H1 (cell line): ENCODE measurements at regions not wholly inside any gene's neighbourhood (a gene's known extent, or its start where the extent isn't known, plus 50 kb on each side); places are given as distances from the start of the nearest gene placed in this dataset.
A peak's percentile ranks its signal among the peaks of the same experiment; 100 is the strongest.

Source experiments
- CTCF ChIA-PET: fragments of 300-600 bp; sonication (Branson Sonifier 250); formaldehyde crosslinking; loops from one replicate; lab custom pipeline; 2021; ENCODE audit not compliant: partially characterized antibody; lab: Charles Lee
- POLR2A ChIA-PET: fragments of 300-600 bp; sonication (Branson Sonifier 250); formaldehyde crosslinking; loops from one replicate; lab custom pipeline; 2021; ENCODE audit warnings: inconsistent platforms; ENCODE audit not compliant: partially characterized antibody; lab: Charles Lee
- DNase-seq, 2 experiments: peaks; one replicate each; pipeline versions ENCODE4 v3.0.0 to v3.0.0-alpha.2; 2010 to 2022; ENCODE audit warnings: low spot score in 2 of 2, low read depth in 1 of 2, mixed read lengths in 1 of 2
- FAIRE-seq: peaks from 2 replicates; lab custom pipeline; 2011; peaks lifted over from hg19 to GRCh38; lab: Jason Lieb, UNC
- H2AFZ ChIP-seq: 2 replicates; pipeline ENCODE4 v1.8.1; 2012; ENCODE audit warnings: low read length, inconsistent platforms
- H2AK5ac ChIP-seq: 2 replicates; pipeline ENCODE4 v1.6.1; 2013; ENCODE audit warnings: low read depth, low read length
- H2BK120ac ChIP-seq: replicated peaks from 2 replicates; pipeline ENCODE3; 2013; ENCODE audit warnings: low read depth, low read length, inconsistent platforms
- H2BK12ac ChIP-seq: 2 replicates; pipeline ENCODE4 v1.6.1; 2013; ENCODE audit warnings: low read depth, low read length
- H2BK15ac ChIP-seq: 2 replicates; pipeline ENCODE4 v1.6.1; 2013; ENCODE audit warnings: low read length
- H2BK20ac ChIP-seq: 2 replicates; pipeline ENCODE4 v1.6.1; 2013; ENCODE audit warnings: low read length
- H2BK5ac ChIP-seq: 2 replicates; pipeline ENCODE4 v1.6.1; 2013; ENCODE audit warnings: low read depth, low read length
- H3K14ac ChIP-seq: 2 replicates; pipeline ENCODE4 v1.6.1; 2013; ENCODE audit warnings: inconsistent platforms; ENCODE audit not compliant: insufficient read length
- H3K18ac ChIP-seq: 2 replicates; pipeline ENCODE4 v1.6.1; 2013; ENCODE audit warnings: low read length; ENCODE audit errors: extremely low read depth
- H3K23ac ChIP-seq: 2 replicates; pipeline ENCODE4 v1.6.1; 2013; ENCODE audit warnings: inconsistent platforms; ENCODE audit not compliant: insufficient read length
- H3K23me2 ChIP-seq: 2 replicates; pipeline ENCODE4 v1.6.1; 2013; ENCODE audit warnings: low read depth, low read length
- H3K27ac ChIP-seq: 2 replicates; pipeline ENCODE4 v1.6.1; 2011; ENCODE audit warnings: low read depth, low read length, inconsistent platforms
- H3K27me3 ChIP-seq, 4 experiments: replicated peaks in 1 of 4; 1 replicate in 1 of 4; 2 replicates in 3 of 4; pipeline versions ENCODE4 v1.6.1 to v1.8.1; 2011 to 2013; ENCODE audit warnings: low read length in 3 of 4, mild to moderate bottlenecking in 3 of 4, inconsistent platforms in 2 of 4, mixed read lengths in 2 of 4, moderate library complexity in 1 of 4; ENCODE audit not compliant: control insufficient read depth in 3 of 4, insufficient read depth in 3 of 4; ENCODE audit errors: extremely low read depth in 1 of 4
- H3K36me3 ChIP-seq, 4 experiments: 2 replicates each; pipeline versions ENCODE4 v1.6.1 to v1.8.1; 2011 to 2013; ENCODE audit warnings: mild to moderate bottlenecking in 4 of 4, low read length in 3 of 4, moderate library complexity in 2 of 4, control low read depth in 1 of 4, inconsistent platforms in 1 of 4; ENCODE audit not compliant: insufficient read depth in 4 of 4, control insufficient read depth in 2 of 4
- H3K4ac ChIP-seq: replicated peaks from 2 replicates; pipeline ENCODE3; 2013; ENCODE audit warnings: low read length, low read depth, mixed read lengths, inconsistent platforms; ENCODE audit not compliant: insufficient read length
- H3K4me1 ChIP-seq, 4 experiments: replicated peaks in 1 of 4; 1 replicate in 1 of 4; 2 replicates in 3 of 4; pipeline versions ENCODE4 v1.6.1 to v1.8.1; 2011 to 2013; ENCODE audit warnings: low read length in 3 of 4, inconsistent platforms in 2 of 4, mixed read lengths in 1 of 4; ENCODE audit not compliant: insufficient read depth in 4 of 4, control insufficient read depth in 3 of 4
- H3K4me2 ChIP-seq, 2 experiments: 2 replicates each; pipeline versions ENCODE4 v1.6.1 to v1.8.1; 2011 to 2013; ENCODE audit warnings: low read depth in 2 of 2, low read length in 2 of 2, control low read depth in 1 of 2, inconsistent platforms in 1 of 2, mild to moderate bottlenecking in 1 of 2; ENCODE audit not compliant: insufficient read depth in 1 of 2
- H3K4me3 ChIP-seq, 4 experiments: fragments of 200-600, 300-600 bp in 1 of 4; sonication (generic), shearing (Covaris generic), sonication (Bioruptor Twin) in 1 of 4; 2 replicates each; pipeline versions ENCODE4 v1.5.1 to v1.8.1; 2011 to 2016; ENCODE audit warnings: low read length in 4 of 4, low read depth in 3 of 4, control low read depth in 2 of 4, inconsistent platforms in 2 of 4, mild to moderate bottlenecking in 2 of 4, mixed read lengths in 1 of 4, moderate library complexity in 1 of 4; ENCODE audit not compliant: insufficient read depth in 2 of 4; ENCODE audit errors: extremely low read depth in 1 of 4
- H3K56ac ChIP-seq: replicated peaks from 2 replicates; pipeline ENCODE3; 2013; ENCODE audit warnings: low read depth, mild to moderate bottlenecking, mixed read lengths, low read length, inconsistent platforms; ENCODE audit not compliant: insufficient read length
- H3K79me1 ChIP-seq: 2 replicates; pipeline ENCODE4 v1.6.1; 2013; ENCODE audit warnings: low read depth, low read length, control low read depth
- H3K79me2 ChIP-seq, 2 experiments: 2 replicates each; pipeline versions ENCODE4 v1.6.1 to v1.8.1; 2012 to 2013; ENCODE audit warnings: low read length in 2 of 2, mild to moderate bottlenecking in 2 of 2, inconsistent platforms in 1 of 2; ENCODE audit not compliant: insufficient read depth in 2 of 2, control insufficient read depth in 1 of 2
- H3K9ac ChIP-seq, 4 experiments: replicated peaks in 1 of 4; 1 replicate in 1 of 4; 2 replicates in 3 of 4; pipeline versions ENCODE4 v1.6.1 to v1.8.1; 2011 to 2013; ENCODE audit warnings: low read depth in 3 of 4, low read length in 3 of 4, control low read depth in 2 of 4, mild to moderate bottlenecking in 2 of 4, moderate library complexity in 2 of 4, inconsistent platforms in 1 of 4; ENCODE audit errors: extremely low read depth in 1 of 4
- H3K9me3 ChIP-seq, 2 experiments: 2 replicates each; pipeline versions ENCODE4 v1.6.1 to v1.8.1; 2012 to 2013; ENCODE audit warnings: mild to moderate bottlenecking in 2 of 2, moderate library complexity in 2 of 2, control low read depth in 1 of 2, inconsistent platforms in 1 of 2, low read depth in 1 of 2, low read length in 1 of 2, mixed read lengths in 1 of 2; ENCODE audit not compliant: insufficient read depth in 2 of 2
- H4K20me1 ChIP-seq, 2 experiments: replicated peaks in 1 of 2; 2 replicates each; pipeline versions ENCODE3 to v1.8.1; 2011 to 2013; ENCODE audit warnings: inconsistent platforms in 2 of 2, low read length in 2 of 2, mild to moderate bottlenecking in 1 of 2; ENCODE audit not compliant: insufficient read depth in 2 of 2, control insufficient read depth in 1 of 2
- H4K5ac ChIP-seq: 2 replicates; pipeline ENCODE4 v1.6.1; 2013; ENCODE audit warnings: low read length, low read depth, mixed read lengths, inconsistent platforms; ENCODE audit not compliant: insufficient read length
- H4K8ac ChIP-seq: 2 replicates; pipeline ENCODE4 v1.8.0; 2013; ENCODE audit warnings: mild to moderate bottlenecking, moderate library complexity, low read length, inconsistent platforms; ENCODE audit not compliant: insufficient read depth; ENCODE audit errors: extremely low read depth
- H4K91ac ChIP-seq: replicated peaks from 2 replicates; pipeline ENCODE3; 2013; ENCODE audit warnings: low read length, mixed read lengths, inconsistent platforms; ENCODE audit not compliant: insufficient read length
- ASH2L ChIP-seq: fragments of 200-600, 300-600 bp; sonication (generic); IDR thresholded peaks from one replicate; pipeline ENCODE4 v1.7.1; 2017; ENCODE audit warnings: low read length
- CTBP2 ChIP-seq: IDR thresholded peaks from 2 replicates; pipeline ENCODE4 v1.7.0; 2011; ENCODE audit warnings: borderline replicate concordance, mild to moderate bottlenecking, moderate library complexity, mixed read lengths, low read length; ENCODE audit not compliant: insufficient read depth, insufficient read length
- EP300 ChIP-seq, 2 experiments: IDR thresholded peaks; 1 replicate in 1 of 2; 2 replicates in 1 of 2; pipeline ENCODE4 v1.6.1; 2011 to 2012; ENCODE audit warnings: low read depth in 2 of 2, low read length in 2 of 2, mild to moderate bottlenecking in 2 of 2, borderline replicate concordance in 1 of 2, inconsistent platforms in 1 of 2, moderate library complexity in 1 of 2
- GTF2F1 ChIP-seq: IDR thresholded peaks from 2 replicates; pipeline ENCODE4 v1.6.1; 2012; ENCODE audit warnings: low read depth, low read length, improper control_type of control experiment, borderline replicate concordance
- RNF2 ChIP-seq: fragments of 200-900, 300-1000 bp; sonication (generic); IDR thresholded peaks from 2 replicates; pipeline ENCODE4 v1.7.1; 2016; ENCODE audit warnings: borderline replicate concordance, low read depth, mild to moderate bottlenecking, antibody characterized with exemption, low read length; ENCODE audit not compliant: poor library complexity, severe bottlenecking; ENCODE audit errors: missing control alignments
- SP4 ChIP-seq: IDR thresholded peaks from 2 replicates; pipeline ENCODE4 v1.6.1; 2012; ENCODE audit warnings: low read length, inconsistent platforms
- TAF7 ChIP-seq: optimal IDR thresholded peaks from 2 replicates; pipeline ENCODE3; 2011; ENCODE audit warnings: low read depth, mild to moderate bottlenecking, inconsistent platforms, low read length, moderate library complexity, borderline replicate concordance
- ZNF274 ChIP-seq: IDR thresholded peaks from 2 replicates; pipeline ENCODE4 v1.7.0; 2012; ENCODE audit warnings: low read length, borderline replicate concordance; ENCODE audit errors: extremely low read depth
- WGBS, 2 experiments: shearing (Covaris generic) in 1 of 2; methylation state at CpG; one replicate each; pipeline versions ENCODE4 v1.1.6 to v1.1.7; 2013 to 2015; ENCODE audit warnings: low lambda C conversion rate in 2 of 2, mixed read lengths in 2 of 2, inconsistent platforms in 1 of 2, low coverage in 1 of 2, missing lambda C conversion rate in 1 of 2; ENCODE audit not compliant: insufficient replicate concordance in 2 of 2, insufficient coverage in 1 of 2, insufficient read length in 1 of 2; ENCODE audit errors: extremely low coverage in 1 of 2, missing lambda C conversion rate in 1 of 2; 5-methylcytosine and 5-hydroxymethylcytosine counted together

DNA sequence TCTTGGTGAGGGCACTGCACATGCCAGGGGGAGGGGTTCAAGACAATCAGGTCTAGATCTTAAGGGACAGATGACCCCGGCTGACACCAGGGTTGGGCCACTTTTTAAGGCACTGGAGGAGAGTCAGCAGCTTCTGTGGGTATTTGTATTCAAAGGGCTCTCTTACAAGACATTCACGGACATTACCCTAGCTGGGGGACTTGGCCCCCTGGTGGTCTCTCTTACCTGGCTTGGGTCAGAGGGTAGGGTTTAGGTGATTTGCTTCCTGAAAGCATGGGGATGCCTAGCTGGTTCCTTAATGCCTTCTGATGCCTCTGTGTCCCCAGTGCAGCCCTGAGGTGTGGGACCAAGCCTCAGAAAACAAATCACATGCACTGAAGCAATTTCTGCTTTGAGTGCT, 354.7 kb downstream of the CDC5L start:
- Histone ChIP-seq H4K5ac (no peak overlapping the region), H3K27ac (no peak overlapping the region), H3K4ac (no peak overlapping the region), H4K8ac (no peak overlapping the region), H3K4me2 (no peak overlapping the region), H2BK15ac (no peak overlapping the region), H2AK5ac (no peak overlapping the region), H3K27me3 (no peaks in the 10 kb centered on the region), H4K20me1 (no peaks in the 10 kb centered on the region), H3K36me3 (no peaks in the 10 kb centered on the region), H2AFZ (peak overlapping the region; percentile 50; the same call in 1 of the 2 replicates), H3K18ac (no peak overlapping the region), H2BK5ac (no peak overlapping the region), H4K91ac (no peak overlapping the region), H3K23me2 (no peaks in the 10 kb centered on the region), H2BK120ac (no peak overlapping the region), H2BK12ac (no peak overlapping the region), H3K56ac (no peak overlapping the region), H3K79me1 (no peaks in the 10 kb centered on the region), H3K9me3 (peaks cover 0 to 4% of the 10 kb centered on the region in 2 experiments; a peak in 2 of 4 replicates), H3K14ac (peak overlapping the region; percentile 14), H3K79me2 (no peaks in the 10 kb centered on the region), H2BK20ac (no peak overlapping the region), H3K4me3 (no peak overlapping the region), H3K4me1 (peaks cover 0 to 10% (median 5%) of the 10 kb centered on the region in 4 experiments; a peak in 6 of 7 replicates), H3K9ac (no peak overlapping the region), H3K23ac (no peak overlapping the region)
- FAIRE-seq (no peak), DNase-seq (no peak)
- WGBS, 2 experiments: 85% methylated on average over 2 of the region's 2 CpGs; no CpG with 5 or more reads in 1 of the 2 experiments
- ChIA-PET CTCF (interaction anchor here (1.0 to 1.2 kb wide), 2 partner anchors 37 to 73 kb away, joined by 3 read pairs; no protein-coding TSS in a partner anchor), POLR2A (interaction anchor here (1.5 kb wide), 1 partner anchor 68 kb away, joined by 3 read pairs; no protein-coding TSS in a partner anchor)
- TF ChIP-seq EP300 (IDR thresholded peaks at IDR 0.05; ENCODE audit: borderline replicate concordance in 1 of 2, low read depth in 2 of 2, low read length in 2 of 2): no peak
- TF ChIP-seq CTBP2: no peak
- no peak for TF ChIP-seq TAF7
- no peak for TF ChIP-seq ASH2L
- TF ChIP-seq SP4: no peak
- no peak for TF ChIP-seq ZNF274
- TF ChIP-seq GTF2F1: no peak
- no peak for TF ChIP-seq RNF2
